Ovary (tissue), 3 donors: ENCODE measurements at regions not wholly inside any gene's neighbourhood (a gene's known extent, or its start where the extent isn't known, plus 50 kb on each side); places are given as distances from the start of the nearest gene placed in this dataset.

Source experiments
- EP300 ChIP-seq: sonication (generic); formaldehyde crosslinking; IDR thresholded peaks from one replicate; pipeline ENCODE4 v1.6.1; 2017; ENCODE audit warnings: antibody characterized with exemption
- POLR2A ChIP-seq: fragments of 450-650 bp; IDR thresholded peaks from one replicate; pipeline ENCODE4 v1.6.1; 2017; ENCODE audit warnings: antibody characterized with exemption, mild to moderate bottlenecking, moderate library complexity
- TF ChIP-seq, protein P1 (sequence below), 3 donors: fragments of 450-650 bp in 2 of 3; fragments of 200-600 bp in 1 of 3; IDR thresholded peaks; one replicate each; pipeline versions ENCODE4 v1.5.1 to v1.8.0; 2016 to 2022; ENCODE audit warnings: antibody characterized with exemption in 3 of 3, mild to moderate bottlenecking in 1 of 3
- donor health status: DM: no; HTN: no; CAD: no.

DNA sequence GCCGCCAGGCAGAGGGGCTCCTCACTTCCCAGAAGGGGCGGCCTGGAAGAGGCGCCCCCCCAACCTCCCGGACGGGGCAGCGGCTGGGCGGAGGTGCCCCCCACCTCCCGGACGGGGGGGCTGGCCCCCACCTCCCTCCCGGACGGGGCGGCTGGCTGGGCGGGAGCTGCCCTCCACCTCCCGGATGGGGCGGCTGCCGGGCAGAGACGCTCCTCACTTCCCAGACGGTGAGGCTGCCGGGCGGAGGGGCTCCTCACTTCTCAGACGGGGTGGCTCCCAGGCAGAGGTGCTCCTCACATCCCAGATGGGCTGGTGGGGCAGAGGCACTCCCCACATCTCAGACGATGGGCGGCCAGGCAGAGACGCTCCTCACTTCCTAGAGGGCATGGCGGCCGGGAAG is 389.7 kb upstream of the EYS start:
- TF ChIP-seq EP300 (no peak), POLR2A (no peak)
- TF ChIP-seq, protein P1, sequence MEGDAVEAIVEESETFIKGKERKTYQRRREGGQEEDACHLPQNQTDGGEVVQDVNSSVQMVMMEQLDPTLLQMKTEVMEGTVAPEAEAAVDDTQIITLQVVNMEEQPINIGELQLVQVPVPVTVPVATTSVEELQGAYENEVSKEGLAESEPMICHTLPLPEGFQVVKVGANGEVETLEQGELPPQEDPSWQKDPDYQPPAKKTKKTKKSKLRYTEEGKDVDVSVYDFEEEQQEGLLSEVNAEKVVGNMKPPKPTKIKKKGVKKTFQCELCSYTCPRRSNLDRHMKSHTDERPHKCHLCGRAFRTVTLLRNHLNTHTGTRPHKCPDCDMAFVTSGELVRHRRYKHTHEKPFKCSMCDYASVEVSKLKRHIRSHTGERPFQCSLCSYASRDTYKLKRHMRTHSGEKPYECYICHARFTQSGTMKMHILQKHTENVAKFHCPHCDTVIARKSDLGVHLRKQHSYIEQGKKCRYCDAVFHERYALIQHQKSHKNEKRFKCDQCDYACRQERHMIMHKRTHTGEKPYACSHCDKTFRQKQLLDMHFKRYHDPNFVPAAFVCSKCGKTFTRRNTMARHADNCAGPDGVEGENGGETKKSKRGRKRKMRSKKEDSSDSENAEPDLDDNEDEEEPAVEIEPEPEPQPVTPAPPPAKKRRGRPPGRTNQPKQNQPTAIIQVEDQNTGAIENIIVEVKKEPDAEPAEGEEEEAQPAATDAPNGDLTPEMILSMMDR (IDR thresholded peaks at IDR 0.05) = no peak
